Testis (tissue), 2 donors: ENCODE measurements at regions not wholly inside any gene's neighbourhood (a gene's known extent, or its start where the extent isn't known, plus 50 kb on each side); places are given as distances from the start of the nearest gene placed in this dataset.

Source experiments
- DNase-seq: peaks from one replicate; pipeline ENCODE4 v3.0.0-alpha.2; 2019
- H3K27ac ChIP-seq, 2 donors: fragments of 200-600 bp; sonication (generic); one replicate each; pipeline ENCODE4 v1.5.1; 2019
- H3K27me3 ChIP-seq: fragments of 200-600 bp; sonication (generic); one replicate; pipeline ENCODE4 v1.5.1; 2019
- H3K36me3 ChIP-seq: fragments of 200-600 bp; sonication (generic); one replicate; pipeline ENCODE4 v1.5.1; 2017; ENCODE audit warnings: low read depth; ENCODE audit errors: missing control alignments
- H3K4me1 ChIP-seq: fragments of 200-600 bp; sonication (generic); one replicate; pipeline ENCODE4 v1.5.1; 2019
- H3K4me3 ChIP-seq, 2 donors: fragments of 200-600 bp; sonication (generic); one replicate each; pipeline ENCODE4 v1.5.1; 2017 to 2019
- H3K9me3 ChIP-seq: fragments of 200-600 bp; sonication (generic); one replicate; pipeline ENCODE4 v1.5.1; 2017
- POLR2A ChIP-seq: fragments of 450-650 bp; IDR thresholded peaks from one replicate; pipeline ENCODE4 v1.6.1; 2017; ENCODE audit warnings: antibody characterized with exemption, mild to moderate bottlenecking, moderate library complexity
- WGBS, 2 donors: methylation state at CpG; one replicate each; pipeline ENCODE4 v1.1.5; 2018; 5-methylcytosine and 5-hydroxymethylcytosine counted together
- intact Hi-C: fragments of 100-400 bp; cut with DNase I; formaldehyde crosslinking; loops from one replicate; pipeline ENCODE4 v1.15.1; 2023; ENCODE audit warnings: low total_unique reads
- TF ChIP-seq, protein P1 (sequence below), 3 experiments: fragments of 450-650 bp in 2 of 3; fragments of 200-600 bp in 1 of 3; sonication (generic) in 1 of 3; IDR thresholded peaks; one replicate each; pipeline ENCODE4 v1.5.1; 2016 to 2019; ENCODE audit warnings: antibody characterized with exemption in 3 of 3, mild to moderate bottlenecking in 2 of 3, moderate library complexity in 1 of 3

GRCh38 chr12:90004319-90005074 is 295.9 kb upstream of the ATP2B1 start:
- no peak for DNase-seq
- H3K27me3 ChIP-seq, result no peaks in the 10 kb centered on the region
- H3K4me3 ChIP-seq, result no peak overlapping the region
- intact Hi-C loops, result no loop called here
- no peak overlapping the region for H3K27ac ChIP-seq
- H3K4me1 ChIP-seq, result no peaks in the 10 kb centered on the region
- H3K36me3 ChIP-seq, result no peaks in the 10 kb centered on the region
- no peaks in the 10 kb centered on the region for H3K9me3 ChIP-seq
- no peak for TF ChIP-seq POLR2A
- TF ChIP-seq, protein P1, sequence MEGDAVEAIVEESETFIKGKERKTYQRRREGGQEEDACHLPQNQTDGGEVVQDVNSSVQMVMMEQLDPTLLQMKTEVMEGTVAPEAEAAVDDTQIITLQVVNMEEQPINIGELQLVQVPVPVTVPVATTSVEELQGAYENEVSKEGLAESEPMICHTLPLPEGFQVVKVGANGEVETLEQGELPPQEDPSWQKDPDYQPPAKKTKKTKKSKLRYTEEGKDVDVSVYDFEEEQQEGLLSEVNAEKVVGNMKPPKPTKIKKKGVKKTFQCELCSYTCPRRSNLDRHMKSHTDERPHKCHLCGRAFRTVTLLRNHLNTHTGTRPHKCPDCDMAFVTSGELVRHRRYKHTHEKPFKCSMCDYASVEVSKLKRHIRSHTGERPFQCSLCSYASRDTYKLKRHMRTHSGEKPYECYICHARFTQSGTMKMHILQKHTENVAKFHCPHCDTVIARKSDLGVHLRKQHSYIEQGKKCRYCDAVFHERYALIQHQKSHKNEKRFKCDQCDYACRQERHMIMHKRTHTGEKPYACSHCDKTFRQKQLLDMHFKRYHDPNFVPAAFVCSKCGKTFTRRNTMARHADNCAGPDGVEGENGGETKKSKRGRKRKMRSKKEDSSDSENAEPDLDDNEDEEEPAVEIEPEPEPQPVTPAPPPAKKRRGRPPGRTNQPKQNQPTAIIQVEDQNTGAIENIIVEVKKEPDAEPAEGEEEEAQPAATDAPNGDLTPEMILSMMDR (IDR thresholded peaks at IDR 0.05), result no peak
- WGBS, 2 donors, result 70 to 73% methylated on average over 5 of the region's 5 CpGs

GRCh38 chr12:90003688-90004087 is 295.1 kb upstream of the ATP2B1 start:
- H3K27me3 ChIP-seq, result no peaks in the 10 kb centered on the region
- intact Hi-C loops, result no loop called here
- no peaks in the 10 kb centered on the region for H3K9me3 ChIP-seq
- H3K27ac ChIP-seq, result no peak overlapping the region
- TF ChIP-seq, protein P1 (IDR thresholded peaks at IDR 0.05), result no peak
- TF ChIP-seq POLR2A, result no peak
- H3K36me3 ChIP-seq, result no peaks in the 10 kb centered on the region
- WGBS, 2 donors, result 90 to 92% methylated on average over 1 of the region's 1 CpG
- DNase-seq, result no peak
- H3K4me3 ChIP-seq, result no peak overlapping the region
- no peaks in the 10 kb centered on the region for H3K4me1 ChIP-seq

GRCh38 chr12:90000721-90001120 is 292.1 kb upstream of the ATP2B1 start:
- Histone ChIP-seq H3K4me1 (no peaks in the 10 kb centered on the region), H3K9me3 (no peaks in the 10 kb centered on the region), H3K27ac (no peak overlapping the region), H3K36me3 (no peaks in the 10 kb centered on the region), H3K27me3 (no peaks in the 10 kb centered on the region), H3K4me3 (no peak overlapping the region)
- DNase-seq, result no peak
- 96 to 98% methylated on average over 3 of the region's 3 CpGs for WGBS, 2 donors
- TF ChIP-seq, protein P1 (IDR thresholded peaks at IDR 0.05), result no peak
- no peak for TF ChIP-seq POLR2A
- intact Hi-C loops, result no loop called here

DNA sequence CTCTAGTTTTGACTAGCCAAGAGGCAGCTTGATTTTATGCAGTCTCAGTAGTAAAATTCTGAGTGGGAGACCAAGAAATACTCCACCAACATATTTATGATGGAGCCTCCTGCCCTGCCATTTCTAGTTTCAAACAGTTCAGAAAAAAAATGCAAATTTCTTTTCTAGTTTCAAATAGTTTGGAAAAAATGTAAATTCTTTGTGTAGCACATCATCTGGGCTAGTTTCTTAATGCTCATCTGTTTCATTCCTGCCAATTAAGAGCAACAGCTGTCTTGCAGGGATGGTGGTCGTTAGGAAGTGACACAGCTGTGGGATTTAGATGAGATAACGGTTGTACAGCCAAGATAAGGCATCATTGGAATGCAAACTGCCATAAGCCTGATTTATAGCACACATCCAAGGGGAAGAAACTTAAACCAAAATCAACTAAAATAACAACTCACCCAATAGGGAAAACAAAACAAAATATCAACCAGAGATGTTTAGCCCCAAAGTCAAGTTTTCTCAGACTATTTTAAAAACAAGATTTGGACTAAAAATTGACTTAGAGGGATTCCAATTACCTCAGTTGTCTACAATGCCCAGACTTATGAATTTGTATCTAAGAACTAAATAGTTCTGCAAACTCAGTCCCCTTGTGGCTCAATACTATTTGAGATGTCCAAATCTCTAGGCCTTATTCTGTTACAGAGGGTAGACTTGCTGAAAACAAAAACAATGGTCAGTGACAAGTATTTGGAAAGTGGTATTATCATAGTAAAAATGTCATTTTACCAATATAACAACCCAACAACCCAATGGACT is 291.3 kb upstream of the ATP2B1 start:
- H3K9me3 ChIP-seq, result no peaks in the 10 kb centered on the region
- H3K4me3 ChIP-seq, result no peak overlapping the region
- H3K27me3 ChIP-seq, result no peaks in the 10 kb centered on the region
- H3K27ac ChIP-seq, result no peak overlapping the region
- no peak for TF ChIP-seq POLR2A
- TF ChIP-seq, protein P1 (IDR thresholded peaks at IDR 0.05), result no peak
- no peak for DNase-seq
- no peaks in the 10 kb centered on the region for H3K36me3 ChIP-seq
- no peaks in the 10 kb centered on the region for H3K4me1 ChIP-seq
- intact Hi-C loops, result no loop called here
- WGBS, 2 donors, result 37 to 50% methylated on average over 2 of the region's 2 CpGs
